Effector CD4-positive, alpha-beta T cell (primary cell): ENCODE measurements at regions not wholly inside any gene's neighbourhood (a gene's known extent, or its start where the extent isn't known, plus 50 kb on each side); places are given as distances from the start of the nearest gene placed in this dataset.
"Not testable (repeated sequence)": the region's sequence is repeated elsewhere in the genome, so short reads cannot be mapped to it uniquely, and the experiment has no call there.

Experiments
- DNase-seq: peaks from one replicate; pipeline ENCODE4 v3.0.0-alpha.2; 2020

DNA sequence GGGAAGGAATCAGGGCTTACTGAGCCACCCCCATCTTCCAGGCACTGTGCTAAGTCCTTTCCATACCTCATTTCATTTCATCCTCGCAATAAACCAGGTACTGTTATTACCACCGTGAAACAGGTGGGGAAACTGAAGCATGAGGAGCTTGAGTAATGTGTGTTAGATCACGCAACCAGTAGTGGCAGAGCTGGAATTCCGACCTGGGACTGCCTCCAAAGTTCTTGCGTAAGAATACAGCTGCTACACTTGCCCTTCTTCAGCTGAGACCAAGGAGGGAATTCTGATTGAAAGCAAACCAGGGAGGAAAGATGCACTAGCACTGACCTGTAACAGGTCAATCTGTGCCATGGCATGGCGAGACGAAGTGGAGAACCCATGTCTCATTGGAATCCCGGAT lies 113.4 kb upstream of the MSX2 start:
- DNase-seq = no peak

- DNase-seq = no peak
Observed at GRCh38 chr5:174612686-174613085, 111.7 kb upstream of the MSX2 start.

DNA sequence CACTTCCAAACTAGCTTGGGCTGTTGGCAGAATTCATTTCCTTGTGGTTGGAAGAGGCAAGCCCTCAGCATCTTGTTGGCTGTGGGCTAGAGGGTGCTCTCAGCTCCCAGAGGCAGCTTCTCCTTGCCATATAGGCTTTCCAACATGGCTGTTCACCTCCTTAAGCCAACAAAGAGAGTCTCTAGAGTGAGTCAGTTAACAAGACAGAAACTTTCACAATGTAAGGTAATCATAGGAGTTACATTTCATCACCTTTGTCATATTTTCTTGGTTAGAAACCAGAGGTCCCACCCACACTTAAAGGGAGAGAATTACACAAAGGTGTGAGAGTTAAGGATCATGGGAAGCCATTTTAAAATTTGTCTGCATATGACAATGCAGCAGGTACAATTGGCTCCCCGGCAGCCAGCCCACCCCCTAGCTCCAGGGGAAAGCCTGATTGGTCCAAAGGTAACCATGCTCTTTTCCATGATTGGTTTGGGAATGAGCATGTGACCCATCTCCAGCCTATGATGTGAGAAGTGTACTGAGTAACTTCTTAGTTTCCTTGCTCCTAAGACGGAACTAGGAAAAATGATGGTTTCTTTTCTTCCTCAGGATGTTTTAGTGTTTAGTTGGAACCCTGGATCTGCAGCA lies 109.8 kb upstream of the MSX2 start:
- DNase-seq = no peak

DNA sequence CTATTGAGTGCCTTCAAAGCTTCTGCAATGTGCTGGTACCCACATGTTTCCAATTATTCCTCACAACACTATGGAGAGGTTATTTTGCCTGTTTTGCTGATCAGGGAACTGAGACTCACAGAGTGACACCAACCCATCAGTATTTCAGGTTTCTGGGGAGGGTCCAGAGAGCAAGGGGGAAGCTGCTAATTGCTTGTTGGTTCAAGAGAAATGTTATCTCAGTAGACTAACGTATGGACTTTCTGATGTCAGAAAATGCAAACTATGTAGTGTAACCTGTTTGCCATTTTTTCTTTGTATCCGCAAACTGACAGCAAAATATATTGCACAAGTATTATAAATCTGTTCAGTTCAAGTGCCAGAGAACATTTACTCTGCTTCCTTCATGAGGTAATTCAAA lies 108.3 kb upstream of the MSX2 start:
- no peak for DNase-seq

- DNase-seq = no peak
Observed at GRCh38 chr5:174617285-174617684, 107.1 kb upstream of the MSX2 start.

DNA sequence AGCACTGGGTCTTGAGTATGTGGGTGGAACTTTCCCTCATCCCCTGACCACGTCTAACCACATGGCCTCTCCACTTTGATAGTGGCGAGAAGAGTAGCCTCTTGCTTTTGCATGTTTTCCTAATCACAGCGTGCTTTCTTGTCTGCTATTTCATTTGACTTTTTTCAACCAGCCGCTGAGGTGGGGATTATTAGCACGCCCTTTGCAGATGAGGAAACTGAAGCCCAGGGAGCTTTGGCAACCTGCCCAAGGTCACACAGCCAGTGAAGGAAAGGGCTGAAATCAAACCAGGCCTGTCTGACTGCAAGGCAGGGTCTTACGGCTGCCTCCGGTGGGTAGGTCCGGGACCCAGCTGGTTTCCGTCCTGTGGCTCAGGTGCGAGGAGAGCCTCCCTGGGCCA lies 106.5 kb upstream of the MSX2 start:
- no peak for DNase-seq

DNA sequence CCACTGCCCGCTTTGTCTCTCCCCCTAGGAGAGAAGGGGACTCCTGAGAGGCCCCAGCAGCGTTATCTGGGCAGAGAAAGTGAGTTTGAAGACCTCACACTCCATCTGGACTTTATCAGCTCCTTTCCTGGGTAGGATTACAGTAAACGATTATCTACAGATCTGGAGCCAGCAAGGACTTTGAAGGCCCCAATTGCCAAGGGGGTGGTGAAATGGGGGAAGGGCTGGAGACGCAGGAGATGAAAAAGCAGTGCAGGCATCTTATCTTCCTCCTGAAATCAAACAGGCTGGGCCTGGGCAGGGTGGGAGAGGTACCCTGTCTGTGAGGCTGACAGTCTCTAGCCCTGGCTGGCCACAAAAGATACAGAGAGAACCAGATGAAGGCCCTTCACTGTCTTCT lies 105.8 kb upstream of the MSX2 start:
- DNase-seq = no peak

GRCh38 chr5:174622067-174622466 lies 102.3 kb upstream of the MSX2 start:
- no peak for DNase-seq

- DNase-seq = no peak
Observed at GRCh38 chr5:174623018-174623417, 101.4 kb upstream of the MSX2 start.

GRCh38 chr5:174623433-174624019 lies 100.9 kb upstream of the MSX2 start:
- DNase-seq = no peak

DNA sequence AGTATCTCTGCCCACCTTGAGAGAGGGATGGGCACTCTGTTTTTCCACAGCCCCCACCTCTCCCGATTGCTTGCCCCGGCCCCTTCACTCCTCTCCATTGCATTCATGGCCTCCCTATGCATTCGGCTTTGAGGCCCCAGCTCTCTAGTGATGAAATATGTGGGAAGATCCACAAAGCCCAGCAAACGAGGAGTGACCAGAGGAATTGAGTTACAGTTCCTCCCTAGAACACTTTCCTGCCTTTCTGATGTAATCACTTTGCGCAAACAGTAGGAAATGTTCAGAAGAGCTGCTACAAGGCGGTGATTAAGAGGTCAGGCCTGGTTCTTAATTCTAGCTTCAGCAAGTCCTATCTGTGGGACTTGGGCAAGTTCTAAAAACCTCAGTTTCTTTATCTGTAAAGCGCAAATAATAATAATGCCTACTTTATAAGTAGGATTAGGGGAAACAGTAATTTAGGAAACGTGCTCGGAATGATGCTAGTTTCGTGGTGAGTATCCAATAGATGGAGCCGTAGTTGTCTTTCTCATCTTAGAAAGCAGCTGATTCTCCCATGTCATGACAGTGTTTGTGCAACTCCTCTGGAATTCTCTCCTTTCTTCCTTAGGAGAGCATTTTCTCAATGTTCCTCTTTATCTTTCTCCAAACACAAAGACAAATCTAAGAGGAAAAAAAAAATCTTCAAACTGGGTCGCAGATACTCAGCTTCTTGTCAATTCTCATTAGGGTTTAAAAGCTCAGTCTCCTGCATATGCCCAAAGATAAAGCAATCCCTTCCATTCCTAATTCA lies 99.5 kb upstream of the MSX2 start:
- DNase-seq = no peak

GRCh38 chr5:174625591-174626350 lies 98.6 kb upstream of the MSX2 start:
- no peak for DNase-seq

DNA sequence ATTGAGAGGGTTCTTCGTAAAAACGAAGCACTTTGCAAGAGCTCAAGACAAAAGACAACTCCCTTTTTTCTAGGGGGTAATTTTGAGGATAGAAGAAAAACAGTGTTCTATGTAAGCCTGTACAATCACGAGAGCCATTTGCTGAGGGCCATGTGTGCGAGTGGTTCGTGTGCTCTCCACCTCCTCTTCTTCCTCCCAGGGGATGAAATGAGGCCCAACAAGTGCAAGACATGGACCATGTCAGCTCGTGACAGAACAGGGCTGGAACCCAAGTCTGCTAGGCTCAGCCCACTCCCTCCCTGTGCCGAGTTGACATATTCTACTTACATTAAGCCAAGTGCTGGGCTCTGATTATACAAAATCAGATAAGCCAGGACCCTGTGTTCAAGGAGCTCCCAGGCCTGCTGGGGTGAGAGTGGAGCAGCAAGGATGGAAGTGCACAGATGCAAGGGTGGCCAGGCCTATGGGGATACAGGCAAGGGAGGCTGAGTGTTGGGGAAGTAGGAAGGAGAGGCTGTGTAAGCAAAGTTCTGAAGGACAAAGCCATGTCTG lies 97.9 kb upstream of the MSX2 start:
- DNase-seq = no peak

GRCh38 chr5:174636094-174636493 lies 88.3 kb upstream of the MSX2 start:
- no peak for DNase-seq

DNA sequence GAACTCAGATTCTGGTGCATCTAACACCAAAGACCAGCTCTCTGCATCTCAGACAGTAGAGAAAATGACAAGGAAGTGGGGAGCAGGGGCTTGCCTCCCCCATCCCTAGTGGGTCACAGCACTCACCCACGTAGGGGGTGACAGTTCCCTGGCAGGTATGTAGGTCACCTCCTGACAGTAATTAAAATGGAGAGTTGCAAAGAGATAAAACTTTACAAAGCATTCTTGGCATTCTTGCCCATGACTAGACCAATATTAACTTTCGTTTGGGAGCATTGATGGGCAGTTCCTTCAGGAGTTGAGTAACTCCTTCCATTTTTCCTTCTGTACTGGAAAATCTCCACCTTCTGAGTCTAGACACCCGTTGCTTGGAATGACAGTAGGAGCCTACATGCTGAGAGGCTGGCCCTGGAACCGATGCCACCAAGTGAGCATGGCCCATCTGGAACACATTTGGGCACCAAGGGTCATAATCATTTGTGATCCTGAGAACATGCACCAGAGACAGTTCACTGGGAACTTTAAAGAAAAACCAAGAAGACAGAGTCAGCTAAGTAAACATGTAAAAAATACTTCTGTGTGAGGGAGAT lies 81.5 kb upstream of the MSX2 start:
- DNase-seq = no peak

DNA sequence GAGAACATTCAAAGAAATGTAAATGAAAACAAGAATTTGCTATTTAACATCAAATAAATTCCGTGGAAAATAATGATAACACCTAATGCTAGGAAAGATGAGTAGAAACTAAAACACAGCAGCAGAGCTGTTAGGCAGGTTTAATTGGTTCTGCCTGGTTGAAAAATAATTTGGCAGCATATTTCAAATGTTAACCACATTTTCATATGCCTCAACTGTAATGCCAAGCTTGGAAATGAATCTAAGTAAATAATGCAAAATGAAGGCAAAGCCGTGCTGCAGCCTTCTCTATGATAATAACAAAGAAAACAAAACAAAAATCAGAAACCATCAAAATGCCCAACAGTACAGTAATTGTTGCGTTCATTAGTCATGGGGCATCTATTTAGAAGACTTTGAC lies 79.9 kb upstream of the MSX2 start:
- DNase-seq = no peak

DNA sequence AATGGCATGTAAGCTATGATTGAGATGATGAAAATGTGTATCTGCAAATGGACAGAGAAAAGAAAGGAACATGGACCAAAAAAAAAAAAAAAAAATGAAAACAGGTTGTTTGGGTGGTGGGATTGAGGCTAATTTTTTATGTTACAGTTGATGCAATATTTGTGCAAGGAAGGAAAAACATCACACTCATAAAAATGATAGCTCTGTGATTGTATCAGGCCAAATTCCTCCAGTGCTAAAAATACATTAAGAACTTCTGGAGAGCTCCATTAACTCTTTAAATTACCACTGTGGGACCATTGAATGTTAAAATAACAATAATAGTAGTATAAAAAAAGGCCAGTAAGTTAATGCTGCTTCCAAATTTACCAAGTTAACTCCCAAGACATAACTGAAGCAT lies 79.5 kb upstream of the MSX2 start:
- no peak for DNase-seq

DNA sequence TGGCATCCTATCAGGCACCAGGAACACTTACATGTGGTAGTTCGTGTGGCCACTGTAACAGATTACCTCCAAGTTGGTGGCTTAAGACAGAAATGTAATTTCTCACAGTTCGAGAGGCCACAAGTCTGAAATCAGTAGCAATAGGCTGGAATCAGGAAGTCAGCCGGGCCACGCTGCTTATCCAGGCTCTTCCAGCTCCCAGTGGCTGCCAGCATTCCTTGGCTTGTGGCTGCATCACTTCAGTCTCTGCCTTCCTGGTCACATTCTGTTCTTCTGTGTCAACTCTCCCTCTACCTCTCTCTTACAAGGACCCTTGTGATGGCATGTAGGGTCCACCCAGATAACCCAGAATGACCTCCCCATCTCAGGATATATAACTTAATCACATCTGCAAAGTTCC lies 78.7 kb upstream of the MSX2 start:
- DNase-seq = no peak

DNA sequence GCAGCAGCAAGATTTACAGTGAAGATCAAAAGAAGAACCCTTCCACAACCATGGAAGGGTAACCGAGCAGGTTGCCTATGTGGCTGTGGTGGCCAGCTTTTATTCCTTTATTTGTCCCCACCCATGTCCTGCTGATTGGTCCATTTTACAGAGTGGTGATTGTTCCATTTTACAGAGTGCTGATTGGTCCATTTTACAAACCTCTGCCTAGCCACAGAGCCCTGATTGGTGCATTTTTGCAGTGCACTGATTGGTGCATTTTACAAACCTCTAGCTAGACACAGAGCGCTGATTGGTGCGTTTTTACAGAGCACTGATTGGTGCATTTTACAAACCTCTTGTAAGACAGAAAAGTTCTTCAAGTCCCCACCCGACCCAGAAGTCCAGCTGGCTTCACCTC lies 75.8 kb upstream of the MSX2 start:
- DNase-seq = not testable (repeated sequence)

GRCh38 chr5:174649391-174649790 lies 75.0 kb upstream of the MSX2 start:
- DNase-seq = no peak

DNA sequence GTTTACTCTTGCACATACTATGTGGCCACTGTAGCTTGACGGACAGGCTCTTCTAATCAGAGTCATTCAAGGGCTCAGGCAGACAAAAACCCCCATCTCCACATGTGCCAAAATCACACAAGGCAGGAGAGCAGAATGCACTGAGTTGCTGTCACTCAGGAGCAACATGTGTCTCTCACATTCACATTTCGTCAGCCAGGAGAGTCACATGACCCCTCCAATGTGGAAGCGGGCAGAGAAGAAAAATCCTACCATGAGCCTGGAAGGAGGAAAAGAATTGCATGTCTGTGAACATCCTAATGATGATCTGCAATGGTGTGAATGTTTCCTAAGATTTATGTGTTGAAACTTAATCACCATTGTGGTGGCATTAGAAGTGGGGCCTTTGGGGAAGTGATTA lies 69.9 kb upstream of the MSX2 start:
- no peak for DNase-seq

GRCh38 chr5:174655351-174655750 lies 69.0 kb upstream of the MSX2 start:
- DNase-seq = no peak
